Subcutaneous abdominal adipose tissue (tissue), 5 donors: ENCODE measurements at regions not wholly inside any gene's neighbourhood (a gene's known extent, or its start where the extent isn't known, plus 50 kb on each side); places are given as distances from the start of the nearest gene placed in this dataset.
"Not testable (repeated sequence)": the region's sequence is repeated elsewhere in the genome, so short reads cannot be mapped to it uniquely, and the experiment has no call there.

ENCODE experiments used
- H3K27ac ChIP-seq: one replicate; pipeline ENCODE4 v1.7.0; 2013; ENCODE audit warnings: low read depth, mild to moderate bottlenecking, inconsistent platforms, low read length, moderate library complexity
- H3K27me3 ChIP-seq, 5 donors: one replicate each; pipeline ENCODE4 v1.7.0; 2013; ENCODE audit warnings: low read length in 5 of 5, inconsistent platforms in 1 of 5; ENCODE audit not compliant: control insufficient read depth in 5 of 5, insufficient read depth in 4 of 5
- H3K36me3 ChIP-seq, 5 donors: one replicate each; pipeline ENCODE4 v1.7.0; 2013; ENCODE audit warnings: low read length in 5 of 5; ENCODE audit not compliant: control insufficient read depth in 5 of 5, insufficient read depth in 5 of 5
- H3K4me1 ChIP-seq, 5 donors: one replicate each; pipeline ENCODE4 v1.7.0; 2013; ENCODE audit warnings: low read length in 5 of 5, mild to moderate bottlenecking in 3 of 5, moderate library complexity in 1 of 5; ENCODE audit not compliant: control insufficient read depth in 5 of 5, insufficient read depth in 5 of 5
- H3K4me3 ChIP-seq, 5 donors: one replicate each; pipeline ENCODE4 v1.7.0; 2013; ENCODE audit warnings: low read length in 5 of 5, low read depth in 1 of 5
- H3K9ac ChIP-seq, 5 donors: one replicate each; pipeline ENCODE4 v1.7.0; 2013; ENCODE audit warnings: low read length in 5 of 5, mild to moderate bottlenecking in 4 of 5, moderate library complexity in 3 of 5
- H3K9me3 ChIP-seq, 5 donors: one replicate each; pipeline ENCODE4 v1.7.0; 2013; ENCODE audit warnings: low read length in 5 of 5; ENCODE audit not compliant: control insufficient read depth in 5 of 5
- donor health status: healthy.
- donor health status: healthy.
- donor health status: healthy.
- donor health status: healthy.
- donor health status: healthy.

- H3K27me3 ChIP-seq, result no peaks in the 10 kb centered on the region
- peaks cover 0 to 3% (median 0%) of the 10 kb centered on the region in 5 donors for H3K9me3 ChIP-seq
- no peak overlapping the region for H3K9ac ChIP-seq
- no peak overlapping the region for H3K27ac ChIP-seq
- no peaks in the 10 kb centered on the region for H3K36me3 ChIP-seq
- no peaks in the 10 kb centered on the region for H3K4me1 ChIP-seq
- H3K4me3 ChIP-seq, result no peak overlapping the region
These were observed 1775.1 kb upstream of the PIK3C3 start for GRCh38 chr18:40179729-40180461.

DNA sequence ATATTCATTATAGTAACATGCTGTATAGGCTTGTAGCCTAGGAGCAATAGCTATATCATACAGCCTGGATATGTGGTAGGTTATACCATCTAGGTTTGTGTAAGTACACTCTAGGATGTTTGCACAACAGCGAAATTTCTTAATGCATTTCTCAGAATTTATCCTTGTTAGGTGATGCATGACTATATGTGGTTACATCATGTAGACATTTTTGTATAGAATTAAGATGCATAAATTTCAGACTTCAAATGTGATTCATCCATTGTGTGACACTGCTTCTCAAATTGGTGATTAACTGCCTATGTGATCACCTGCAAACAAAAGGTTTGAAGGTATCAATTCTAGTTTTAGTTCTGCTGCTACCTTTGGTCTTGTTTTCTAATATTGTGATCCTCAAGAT lies 1787.0 kb upstream of the PIK3C3 start:
- Histone ChIP-seq H3K27me3 (no peaks in the 10 kb centered on the region), H3K27ac (no peak overlapping the region), H3K9me3 (no peaks in the 10 kb centered on the region), H3K36me3 (no peaks in the 10 kb centered on the region), H3K9ac (no peak overlapping the region), H3K4me3 (no peak overlapping the region), H3K4me1 (no peaks in the 10 kb centered on the region)

- H3K27ac ChIP-seq, result no peak overlapping the region
- H3K4me1 ChIP-seq, result no peaks in the 10 kb centered on the region
- H3K27me3 ChIP-seq, result no peaks in the 10 kb centered on the region
- H3K4me3 ChIP-seq, result no peak overlapping the region
- no peak overlapping the region for H3K9ac ChIP-seq
- no peaks in the 10 kb centered on the region for H3K9me3 ChIP-seq
- H3K36me3 ChIP-seq, result no peaks in the 10 kb centered on the region
These were observed 1791.8 kb upstream of the PIK3C3 start for GRCh38 chr18:40163254-40163653.

DNA sequence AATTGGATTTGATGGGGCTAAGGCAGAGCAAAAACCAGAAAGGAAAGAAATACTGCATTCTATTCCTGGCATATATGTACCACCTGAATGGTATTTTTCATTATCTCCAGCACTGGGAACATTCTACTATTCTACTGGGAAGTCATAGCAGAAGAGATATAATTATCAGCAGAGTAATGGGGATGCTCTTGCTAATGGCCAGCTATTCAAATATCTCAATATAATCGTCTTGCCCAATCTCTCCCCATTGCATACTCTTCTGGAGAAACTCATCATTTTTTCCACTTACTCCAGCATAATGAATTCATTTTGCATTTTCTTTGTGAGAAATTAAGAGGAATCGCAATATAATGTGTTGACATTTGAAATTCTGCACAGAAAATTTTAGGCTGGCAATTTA lies 1794.7 kb upstream of the PIK3C3 start:
- Histone ChIP-seq H3K9me3 (no peaks in the 10 kb centered on the region), H3K27me3 (no peaks in the 10 kb centered on the region), H3K27ac (no peak overlapping the region), H3K4me3 (no peak overlapping the region), H3K4me1 (no peaks in the 10 kb centered on the region), H3K9ac (no peak overlapping the region), H3K36me3 (no peaks in the 10 kb centered on the region)

GRCh38 chr18:40159141-40160017 lies 1795.7 kb upstream of the PIK3C3 start:
- Histone ChIP-seq H3K4me1 (no peaks in the 10 kb centered on the region), H3K36me3 (no peaks in the 10 kb centered on the region), H3K4me3 (no peak overlapping the region), H3K27ac (no peak overlapping the region), H3K27me3 (no peaks in the 10 kb centered on the region), H3K9me3 (no peaks in the 10 kb centered on the region), H3K9ac (no peak overlapping the region)

- H3K36me3 ChIP-seq, result no peaks in the 10 kb centered on the region
- H3K27ac ChIP-seq, result no peak overlapping the region
- H3K4me1 ChIP-seq, result no peaks in the 10 kb centered on the region
- H3K4me3 ChIP-seq, result no peak overlapping the region
- no peaks in the 10 kb centered on the region for H3K9me3 ChIP-seq
- no peaks in the 10 kb centered on the region for H3K27me3 ChIP-seq
- H3K9ac ChIP-seq, result no peak overlapping the region
These were observed 1797.9 kb upstream of the PIK3C3 start for GRCh38 chr18:40157120-40157519.

- H3K27ac ChIP-seq, result no peak overlapping the region
- H3K27me3 ChIP-seq, result no peaks in the 10 kb centered on the region
- H3K4me1 ChIP-seq, result no peaks in the 10 kb centered on the region
- no peaks in the 10 kb centered on the region for H3K9me3 ChIP-seq
- H3K9ac ChIP-seq, result no peak overlapping the region
- H3K36me3 ChIP-seq, result no peaks in the 10 kb centered on the region
- H3K4me3 ChIP-seq, result no peak overlapping the region
These were observed 1802.2 kb upstream of the PIK3C3 start for GRCh38 chr18:40152859-40153258.

GRCh38 chr18:40148960-40149359 lies 1806.1 kb upstream of the PIK3C3 start:
- no peak overlapping the region for H3K4me3 ChIP-seq
- H3K9me3 ChIP-seq, result no peaks in the 10 kb centered on the region
- H3K27me3 ChIP-seq, result no peaks in the 10 kb centered on the region
- no peaks in the 10 kb centered on the region for H3K36me3 ChIP-seq
- no peaks in the 10 kb centered on the region for H3K4me1 ChIP-seq
- H3K9ac ChIP-seq, result no peak overlapping the region
- no peak overlapping the region for H3K27ac ChIP-seq

- no peaks in the 10 kb centered on the region for H3K4me1 ChIP-seq
- H3K27ac ChIP-seq, result no peak overlapping the region
- H3K9me3 ChIP-seq, result peaks cover 0 to 15% (median 5%) of the 10 kb centered on the region in 5 donors
- no peaks in the 10 kb centered on the region for H3K27me3 ChIP-seq
- H3K9ac ChIP-seq, result no peak overlapping the region
- no peaks in the 10 kb centered on the region for H3K36me3 ChIP-seq
- no peak overlapping the region for H3K4me3 ChIP-seq
These were observed 1821.8 kb upstream of the PIK3C3 start for GRCh38 chr18:40133253-40133652.

DNA sequence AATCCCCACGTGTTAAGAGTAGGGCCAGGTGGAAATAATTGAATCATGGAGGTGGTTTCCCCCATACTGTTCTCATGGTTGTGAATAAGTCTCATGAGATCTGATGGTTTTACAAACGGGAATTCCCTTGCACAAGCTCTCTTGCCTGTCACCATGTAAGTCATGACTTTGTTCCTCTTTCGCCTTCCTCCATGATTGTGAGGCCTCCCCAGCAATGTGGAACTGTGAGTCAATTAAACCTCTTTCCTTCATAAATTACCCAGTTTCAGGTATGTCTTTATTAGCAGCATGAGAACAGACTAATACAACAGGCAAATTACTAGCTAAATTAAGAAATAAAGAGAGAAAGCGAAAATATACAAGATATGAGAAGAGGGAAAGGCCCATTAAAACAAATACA lies 1822.6 kb upstream of the PIK3C3 start:
- not testable (repeated sequence) for H3K4me3 ChIP-seq, H3K4me1 ChIP-seq, H3K27me3 ChIP-seq, H3K9ac ChIP-seq, H3K36me3 ChIP-seq, H3K27ac ChIP-seq
- peaks cover 0 to 15% (median 5%) of the 10 kb centered on the region in 5 donors for H3K9me3 ChIP-seq
